HG03066 (cell line): ENCODE measurements at regions not wholly inside any gene's neighbourhood (a gene's known extent, or its start where the extent isn't known, plus 50 kb on each side); places are given as distances from the start of the nearest gene placed in this dataset.
"Not testable (repeated sequence)": the region's sequence is repeated elsewhere in the genome, so short reads cannot be mapped to it uniquely, and the experiment has no call there.

Experiments
- ATAC-seq: cut with Tn5 transposase; IDR thresholded peaks from one replicate; pipeline ENCODE4 v1.9.1; 2021; ENCODE audit warnings: low read depth; ENCODE audit not compliant: unreplicated experiment

DNA sequence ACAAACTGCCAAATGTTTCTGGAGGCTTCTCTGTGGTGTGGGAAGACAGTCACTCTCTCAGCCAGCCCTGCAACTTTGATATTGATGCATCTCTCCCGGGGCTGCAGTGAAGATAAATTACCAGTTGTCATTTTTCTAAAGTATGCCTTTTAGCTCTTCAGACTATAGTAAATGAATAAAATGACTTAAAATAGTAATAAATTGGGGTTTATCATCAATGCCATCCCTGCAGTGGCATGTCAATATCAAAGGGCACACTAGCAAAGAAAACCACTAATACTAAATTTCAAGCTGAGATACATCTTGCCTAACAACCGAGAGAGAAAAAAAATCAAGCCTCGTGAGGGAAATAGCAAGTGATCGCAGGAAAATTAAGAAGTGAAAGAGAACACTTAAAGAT, 749.5 kb upstream of the SLC39A10 start:
- ATAC-seq, result no peak

- no peak for ATAC-seq
These were observed 760.2 kb upstream of the SLC39A10 start for GRCh38 chr2:194896871-194897270.

GRCh38 chr2:194883711-194884110, 773.3 kb upstream of the SLC39A10 start:
- ATAC-seq, result no peak

GRCh38 chr2:194870974-194871535, 786.0 kb upstream of the SLC39A10 start:
- ATAC-seq, result no peak

DNA sequence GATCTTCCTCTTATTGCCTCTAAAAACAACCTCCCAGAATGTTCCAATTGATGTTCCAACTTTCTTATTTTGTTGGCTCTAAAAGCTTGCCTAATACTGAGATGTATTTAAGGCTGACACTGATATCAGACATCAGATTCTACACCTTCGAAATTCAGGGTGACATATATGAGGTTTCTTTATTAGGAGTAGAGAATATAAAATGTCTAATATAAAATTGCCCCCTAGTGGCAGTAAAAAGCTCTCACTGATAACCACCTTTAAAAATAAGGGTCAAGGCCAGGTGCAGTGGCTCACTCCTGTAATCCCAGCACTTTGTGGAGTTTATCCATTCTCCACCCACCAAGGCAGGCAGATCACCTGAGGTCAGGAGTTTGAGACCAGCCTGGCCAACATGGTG, 789.7 kb upstream of the SLC39A10 start:
- ATAC-seq, result no peak

DNA sequence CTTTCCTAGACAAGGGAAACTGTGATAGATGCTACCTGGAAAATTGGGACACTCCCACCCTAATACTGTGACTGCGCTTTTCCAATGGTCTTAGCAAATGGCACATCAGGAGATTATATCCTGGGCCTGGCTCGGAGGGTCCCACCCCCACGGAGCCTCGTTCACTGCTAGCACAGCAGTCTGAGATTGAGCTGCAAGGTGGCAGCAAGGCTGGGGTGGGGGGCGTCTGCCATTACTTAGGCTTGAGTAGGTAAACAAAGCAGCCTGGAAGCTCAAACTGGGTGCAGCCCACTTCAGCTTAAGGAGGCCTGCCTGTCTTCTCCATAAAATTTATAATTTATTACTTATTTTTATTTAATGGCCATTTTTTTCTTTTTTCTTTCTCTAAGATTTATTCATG, 802.1 kb upstream of the SLC39A10 start:
- ATAC-seq, result no peak

- no peak for ATAC-seq
These were observed 814.2 kb upstream of the SLC39A10 start for GRCh38 chr2:194842871-194843270.

DNA sequence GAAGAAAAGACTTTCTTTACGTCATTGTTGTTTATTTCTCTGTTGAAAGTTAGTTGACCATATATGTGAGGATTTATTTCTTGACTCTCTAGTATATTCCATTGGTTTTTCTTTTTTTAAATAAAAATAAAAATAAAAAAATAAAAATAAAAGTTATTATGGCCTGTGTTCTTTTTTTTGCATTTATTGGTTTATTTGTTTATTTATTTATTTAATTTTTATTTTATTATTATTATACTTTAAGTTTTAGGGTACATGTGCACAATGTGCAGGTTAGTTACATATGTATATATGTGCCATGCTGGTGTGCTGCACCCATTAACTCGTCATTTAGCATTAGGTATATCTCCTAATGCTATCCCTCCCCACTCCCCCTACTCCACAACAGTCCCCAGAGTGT, 822.7 kb upstream of the SLC39A10 start:
- not testable (repeated sequence) for ATAC-seq

DNA sequence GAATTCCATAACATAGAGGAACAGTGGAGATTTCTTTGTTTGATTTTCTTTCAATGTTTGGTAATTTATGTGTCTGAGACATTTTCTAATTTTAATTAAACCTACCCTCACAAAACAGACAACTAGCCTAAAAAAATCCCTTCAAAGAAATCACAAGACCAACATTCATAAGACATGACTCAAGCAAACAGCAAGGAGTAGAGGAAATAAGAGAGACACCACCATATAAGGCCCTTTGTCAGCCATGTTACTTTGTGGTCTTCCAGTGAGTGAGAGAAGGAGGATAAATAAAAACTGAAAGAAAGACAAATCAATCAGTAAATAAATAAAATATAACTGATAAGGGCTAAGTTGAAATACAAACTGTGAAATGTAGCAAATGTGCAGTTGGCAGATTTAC, 830.8 kb upstream of the SLC39A10 start:
- no peak for ATAC-seq

DNA sequence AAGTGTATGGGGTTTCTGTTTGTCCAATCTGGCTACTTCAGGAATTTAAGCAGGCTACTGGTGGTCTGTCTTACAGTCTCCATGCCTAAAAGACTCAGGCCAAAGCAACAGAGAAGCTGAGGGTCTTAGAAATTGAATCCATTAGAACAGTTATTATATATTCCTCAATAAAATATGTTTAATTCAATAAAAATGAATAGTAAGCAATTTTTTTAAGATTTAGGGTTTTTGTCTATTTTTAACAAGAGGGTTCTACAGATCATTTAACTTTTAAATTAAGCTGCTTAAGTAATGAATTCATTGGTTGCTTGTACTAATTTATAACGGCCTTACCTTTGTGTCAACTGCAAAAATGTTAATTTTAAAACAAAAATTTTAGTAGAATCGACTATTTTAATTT, 832.6 kb upstream of the SLC39A10 start:
- ATAC-seq, result no peak

DNA sequence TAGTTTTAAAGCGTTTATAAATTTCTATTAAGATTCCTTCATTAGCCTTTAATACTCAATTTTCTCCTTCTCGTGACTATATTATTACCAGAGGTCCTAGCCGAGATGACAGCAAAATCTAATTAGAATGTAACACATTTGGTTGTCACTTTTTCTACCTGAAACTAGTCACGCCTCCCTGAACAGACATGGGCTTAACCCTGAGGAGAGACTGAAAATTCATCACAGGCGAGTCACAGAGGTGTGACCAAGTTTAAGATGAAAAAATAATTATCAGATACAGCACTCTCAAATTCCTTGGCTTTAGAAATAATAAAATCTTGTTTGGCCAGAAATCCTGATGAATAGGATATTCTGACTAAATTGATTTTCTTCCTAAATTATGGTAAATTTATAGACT, 834.4 kb upstream of the SLC39A10 start:
- no peak for ATAC-seq

DNA sequence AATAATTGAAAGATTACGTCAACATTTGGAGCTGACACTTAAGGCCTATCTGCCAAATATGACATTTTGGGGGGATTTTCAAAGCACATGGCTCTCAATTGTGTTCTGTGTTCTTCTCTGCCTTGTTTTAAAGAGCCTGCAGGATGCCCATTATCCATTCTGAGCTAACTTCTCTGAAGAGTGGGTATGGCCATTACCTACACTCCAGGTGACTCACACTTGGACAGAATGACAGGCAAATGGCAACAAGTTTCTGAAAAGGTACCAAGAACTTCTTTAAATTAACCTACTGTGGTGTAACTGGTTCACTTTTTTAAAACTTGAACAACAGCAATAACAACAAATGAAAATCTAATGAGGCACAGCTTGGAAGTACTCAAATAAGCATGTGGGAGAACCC, 834.9 kb upstream of the SLC39A10 start:
- no peak for ATAC-seq

- no peak for ATAC-seq
These were observed 837.7 kb upstream of the SLC39A10 start for GRCh38 chr2:194819367-194819766.

DNA sequence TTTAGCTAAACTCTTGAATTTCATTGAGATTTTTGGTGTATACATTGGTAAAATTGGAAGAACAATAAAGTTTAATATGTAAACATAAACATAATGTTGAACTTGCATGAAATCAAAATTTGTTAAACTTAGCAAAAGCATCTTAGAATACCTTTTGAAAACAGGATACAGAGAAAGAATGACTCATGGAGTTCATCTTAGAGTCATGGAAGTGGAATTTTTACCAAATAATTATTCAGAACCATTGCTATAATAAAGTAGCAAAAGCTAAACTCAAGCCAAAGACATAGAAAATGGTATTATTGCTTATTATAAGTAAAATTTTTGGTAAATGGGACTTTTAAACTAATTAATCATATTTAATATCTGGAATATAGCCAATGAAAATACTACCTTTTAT, 841.6 kb upstream of the SLC39A10 start:
- no peak for ATAC-seq

GRCh38 chr2:194802589-194802988, 854.4 kb upstream of the SLC39A10 start:
- ATAC-seq, result no peak

GRCh38 chr2:194787071-194787470, 870.0 kb upstream of the SLC39A10 start:
- ATAC-seq, result not testable (repeated sequence)

GRCh38 chr2:194771394-194771793, 885.6 kb upstream of the SLC39A10 start:
- ATAC-seq, result not testable (repeated sequence)

- ATAC-seq, result no peak
These were observed 888.0 kb upstream of the SLC39A10 start for GRCh38 chr2:194769030-194769429.

DNA sequence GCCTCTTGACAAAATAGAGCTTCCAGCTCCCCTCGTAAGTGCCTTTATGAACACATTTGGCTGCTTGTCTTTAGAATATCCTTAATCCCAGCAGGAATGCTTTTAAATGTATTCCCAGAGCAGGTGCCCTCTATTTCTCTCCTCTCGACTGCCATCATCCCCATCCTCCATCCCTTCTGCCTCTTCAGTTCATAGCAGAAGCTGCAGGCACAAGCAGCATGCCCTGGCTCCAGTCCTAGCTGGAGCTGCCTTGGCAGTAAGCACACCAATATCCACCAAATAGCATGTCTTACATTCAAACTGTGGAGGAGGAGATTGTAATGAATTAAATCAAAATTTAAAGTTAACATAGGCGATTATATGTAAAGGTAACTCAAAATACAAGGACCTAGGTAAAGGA, 891.3 kb upstream of the SLC39A10 start:
- no peak for ATAC-seq

DNA sequence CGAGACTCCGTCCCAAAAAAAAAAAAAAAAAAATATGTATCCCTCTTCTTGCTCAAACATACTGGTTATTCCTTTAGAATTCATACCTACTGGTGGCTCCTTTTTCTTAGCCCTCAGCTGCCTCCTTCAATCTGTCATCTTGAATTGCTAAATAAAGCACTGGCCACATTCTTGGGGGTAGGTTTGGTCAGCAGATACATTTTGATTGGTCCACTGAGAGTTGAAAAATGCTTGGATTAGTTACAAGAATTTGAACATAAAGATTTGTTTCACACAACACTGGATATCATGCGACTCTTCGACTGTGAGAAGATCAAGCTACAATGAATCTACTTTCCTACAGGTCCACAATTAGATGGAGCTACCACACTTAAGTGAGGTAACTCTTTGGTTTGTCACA, 906.1 kb upstream of the SLC39A10 start:
- no peak for ATAC-seq

GRCh38 chr2:194745557-194746146, 911.4 kb upstream of the SLC39A10 start:
- ATAC-seq, result no peak

DNA sequence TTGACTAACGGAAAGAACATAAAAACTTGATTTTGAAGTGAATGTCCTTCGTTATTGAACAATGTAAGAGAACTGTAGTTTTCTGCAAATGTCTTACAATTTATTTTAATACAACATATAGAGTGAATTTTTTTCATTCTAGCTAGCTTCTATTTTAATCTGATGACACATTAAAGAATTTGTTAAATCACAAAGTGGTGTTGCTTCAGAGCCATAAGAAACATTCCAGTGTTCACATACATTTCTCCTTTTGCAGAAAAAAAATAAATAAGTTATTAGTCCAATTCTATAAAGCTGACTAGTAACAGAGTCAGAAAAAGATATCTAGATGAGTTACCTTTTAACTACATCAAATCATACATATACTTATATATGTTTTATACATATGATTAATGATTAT, 914.3 kb upstream of the SLC39A10 start:
- ATAC-seq, result no peak

- ATAC-seq, result no peak
These were observed 917.8 kb upstream of the SLC39A10 start for GRCh38 chr2:194739217-194739616.
